Muscle of leg (tissue), 3 donors: ENCODE measurements at regions not wholly inside any gene's neighbourhood (a gene's known extent, or its start where the extent isn't known, plus 50 kb on each side); places are given as distances from the start of the nearest gene placed in this dataset.

Experiments used
- DNase-seq: peaks from one replicate; pipeline ENCODE4 v3.0.0; 2013
- H3K27ac ChIP-seq: one replicate; pipeline ENCODE4 v1.5.1; 2013; ENCODE audit warnings: mild to moderate bottlenecking, low read length, control low read depth
- H3K27me3 ChIP-seq: one replicate; pipeline ENCODE4 v1.6.1; 2013; ENCODE audit warnings: low read length; ENCODE audit not compliant: control insufficient read depth, insufficient read depth
- H3K36me3 ChIP-seq: one replicate; pipeline ENCODE4 v1.6.1; 2013; ENCODE audit warnings: low read length; ENCODE audit not compliant: control insufficient read depth, insufficient read depth
- H3K4me1 ChIP-seq: one replicate; pipeline ENCODE4 v1.6.1; 2013; ENCODE audit warnings: low read length; ENCODE audit not compliant: control insufficient read depth, insufficient read depth
- H3K4me3 ChIP-seq: one replicate; pipeline ENCODE4 v1.5.1; 2013; ENCODE audit warnings: low read length, control low read depth
- H3K9me3 ChIP-seq: replicated peaks from 2 replicates; pipeline ENCODE4 v1.6.1; 2013; ENCODE audit warnings: low read depth, low read length; ENCODE audit not compliant: control insufficient read depth
- WGBS: methylation state at CpG from one replicate; pipeline ENCODE4 v1.1.5; 2013; ENCODE audit warnings: missing lambda C conversion rate; ENCODE audit not compliant: insufficient coverage; 5-methylcytosine and 5-hydroxymethylcytosine counted together

GRCh38 chr17:65398040-65398787 lies 163.2 kb downstream of the AXIN2 start:
- no peak overlapping the region for H3K27ac ChIP-seq
- peaks cover 2% of the 10 kb centered on the region for H3K4me1 ChIP-seq
- H3K9me3 ChIP-seq, result no peaks in the 10 kb centered on the region
- H3K4me3 ChIP-seq, result no peak overlapping the region
- WGBS, result 100% methylated on average over 1 of the region's 3 CpGs
- H3K27me3 ChIP-seq, result no peaks in the 10 kb centered on the region
- no peaks in the 10 kb centered on the region for H3K36me3 ChIP-seq
- no peak for DNase-seq

- DNase-seq, result no peak
- no peaks in the 10 kb centered on the region for H3K27me3 ChIP-seq
- H3K36me3 ChIP-seq, result no peaks in the 10 kb centered on the region
- H3K27ac ChIP-seq, result no peak overlapping the region
- H3K4me3 ChIP-seq, result no peak overlapping the region
- no peaks in the 10 kb centered on the region for H3K9me3 ChIP-seq
- H3K4me1 ChIP-seq, result no peaks in the 10 kb centered on the region
- no CpG with 5 or more reads among the region's 1 CpG for WGBS
Observed at GRCh38 chr17:65395924-65396323, 165.5 kb downstream of the AXIN2 start.

- Histone ChIP-seq H3K36me3 (no peaks in the 10 kb centered on the region), H3K27ac (no peak overlapping the region), H3K27me3 (no peaks in the 10 kb centered on the region), H3K9me3 (no peaks in the 10 kb centered on the region), H3K4me1 (no peaks in the 10 kb centered on the region), H3K4me3 (no peak overlapping the region)
- WGBS, result 23% methylated on average over 2 of the region's 3 CpGs
- no peak for DNase-seq
Observed at GRCh38 chr17:65394811-65395472, 166.5 kb downstream of the AXIN2 start.

- no peak for DNase-seq
Observed at GRCh38 chr17:65393514-65393913, 167.9 kb downstream of the AXIN2 start.

GRCh38 chr17:65389949-65390348 lies 171.5 kb downstream of the AXIN2 start:
- no peak for DNase-seq
- no peaks in the 10 kb centered on the region for H3K36me3 ChIP-seq
- no peak overlapping the region for H3K27ac ChIP-seq
- H3K9me3 ChIP-seq, result no peaks in the 10 kb centered on the region
- H3K4me3 ChIP-seq, result no peak overlapping the region
- 74% methylated on average over 2 of the region's 4 CpGs for WGBS
- H3K4me1 ChIP-seq, result no peaks in the 10 kb centered on the region
- H3K27me3 ChIP-seq, result no peaks in the 10 kb centered on the region

More at GRCh38 chr17:65393514-65393913, 167.9 kb downstream of the AXIN2 start:
- H3K36me3 ChIP-seq, result no peaks in the 10 kb centered on the region
- no peak overlapping the region for H3K4me3 ChIP-seq
- no peaks in the 10 kb centered on the region for H3K27me3 ChIP-seq
- no peaks in the 10 kb centered on the region for H3K4me1 ChIP-seq
- no peaks in the 10 kb centered on the region for H3K9me3 ChIP-seq
- no peak overlapping the region for H3K27ac ChIP-seq
- no CpG with 5 or more reads among the region's 4 CpGs for WGBS

DNA sequence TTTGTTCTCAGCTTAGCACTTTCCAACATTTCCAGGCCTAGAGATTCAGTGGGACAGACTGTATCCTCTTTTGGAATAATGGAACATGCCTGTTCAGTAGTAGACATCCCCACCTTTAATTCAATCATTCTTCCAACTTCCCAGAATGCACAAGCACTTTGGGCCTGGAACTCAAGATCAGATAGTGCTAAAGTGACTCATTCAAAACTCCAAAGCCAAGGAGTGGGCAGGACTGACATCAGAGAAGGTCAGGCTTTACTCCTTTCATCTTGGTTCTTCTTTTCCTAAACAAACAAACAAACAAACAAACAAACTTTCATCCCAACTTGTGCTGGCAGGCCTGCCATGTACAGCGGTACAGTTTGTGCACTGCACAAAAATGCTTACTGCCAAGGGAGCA lies 172.0 kb downstream of the AXIN2 start:
- Histone ChIP-seq H3K9me3 (no peaks in the 10 kb centered on the region), H3K27me3 (no peaks in the 10 kb centered on the region), H3K4me3 (no peak overlapping the region), H3K4me1 (no peaks in the 10 kb centered on the region), H3K27ac (no peak overlapping the region), H3K36me3 (no peaks in the 10 kb centered on the region)
- no peak for DNase-seq
- 100% methylated on average over 1 of the region's 1 CpG for WGBS

DNA sequence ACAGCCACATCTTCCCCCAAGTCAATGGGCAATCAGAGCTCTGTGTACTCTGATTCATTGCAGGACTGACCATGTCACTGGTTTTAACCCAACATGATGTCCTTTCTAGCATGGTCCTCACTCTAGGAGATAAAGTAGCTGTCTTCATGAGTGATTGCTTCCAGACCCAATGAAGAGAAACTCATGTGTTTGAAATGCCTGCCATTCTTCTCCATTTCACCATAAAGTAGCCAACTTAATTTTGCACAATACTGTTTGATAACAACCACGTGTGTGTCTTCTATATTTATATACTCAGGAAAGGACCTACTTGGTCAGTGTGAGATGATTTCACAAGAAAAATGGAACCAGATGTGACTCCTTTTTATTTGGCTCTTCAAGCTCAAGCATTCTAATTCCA lies 172.5 kb downstream of the AXIN2 start:
- WGBS, result no CpG with 5 or more reads among the region's 1 CpG
- Histone ChIP-seq H3K9me3 (no peaks in the 10 kb centered on the region), H3K4me1 (no peaks in the 10 kb centered on the region), H3K36me3 (no peaks in the 10 kb centered on the region), H3K27ac (no peak overlapping the region), H3K27me3 (no peaks in the 10 kb centered on the region), H3K4me3 (no peak overlapping the region)
- no peak for DNase-seq

- 90% methylated on average over 4 of the region's 5 CpGs for WGBS
- no peak for DNase-seq
- no peak overlapping the region for H3K27ac ChIP-seq
- H3K4me3 ChIP-seq, result no peak overlapping the region
- H3K27me3 ChIP-seq, result no peaks in the 10 kb centered on the region
- no peaks in the 10 kb centered on the region for H3K4me1 ChIP-seq
- no peaks in the 10 kb centered on the region for H3K9me3 ChIP-seq
- no peaks in the 10 kb centered on the region for H3K36me3 ChIP-seq
Observed at GRCh38 chr17:65387322-65387721, 174.1 kb downstream of the AXIN2 start.

GRCh38 chr17:65385726-65386125 lies 175.7 kb downstream of the AXIN2 start:
- H3K4me1 ChIP-seq, result no peaks in the 10 kb centered on the region
- DNase-seq, result no peak
- H3K9me3 ChIP-seq, result no peaks in the 10 kb centered on the region
- H3K4me3 ChIP-seq, result no peak overlapping the region
- H3K27ac ChIP-seq, result no peak overlapping the region
- WGBS, result 91% methylated on average over 11 of the region's 15 CpGs
- no peaks in the 10 kb centered on the region for H3K27me3 ChIP-seq
- no peaks in the 10 kb centered on the region for H3K36me3 ChIP-seq

GRCh38 chr17:65385071-65385470 lies 176.4 kb downstream of the AXIN2 start:
- Histone ChIP-seq H3K4me3 (no peak overlapping the region), H3K9me3 (no peaks in the 10 kb centered on the region), H3K36me3 (no peaks in the 10 kb centered on the region), H3K27me3 (no peaks in the 10 kb centered on the region), H3K4me1 (no peaks in the 10 kb centered on the region), H3K27ac (no peak overlapping the region)
- 100% methylated on average over 1 of the region's 3 CpGs for WGBS
- no peak for DNase-seq
